H1 (cell line): ENCODE measurements at regions not wholly inside any gene's neighbourhood (a gene's known extent, or its start where the extent isn't known, plus 50 kb on each side); places are given as distances from the start of the nearest gene placed in this dataset.

Source experiments
- CTCF ChIA-PET: fragments of 300-600 bp; sonication (Branson Sonifier 250); formaldehyde crosslinking; loops from one replicate; lab custom pipeline; 2021; ENCODE audit not compliant: partially characterized antibody; lab: Charles Lee
- POLR2A ChIA-PET: fragments of 300-600 bp; sonication (Branson Sonifier 250); formaldehyde crosslinking; loops from one replicate; lab custom pipeline; 2021; ENCODE audit warnings: inconsistent platforms; ENCODE audit not compliant: partially characterized antibody; lab: Charles Lee
- DNase-seq, 2 experiments: peaks; one replicate each; pipeline versions ENCODE4 v3.0.0 to v3.0.0-alpha.2; 2010 to 2022; ENCODE audit warnings: low spot score in 2 of 2, low read depth in 1 of 2, mixed read lengths in 1 of 2
- FAIRE-seq: peaks from 2 replicates; lab custom pipeline; 2011; peaks lifted over from hg19 to GRCh38; lab: Jason Lieb, UNC
- H2AFZ ChIP-seq: 2 replicates; pipeline ENCODE4 v1.8.1; 2012; ENCODE audit warnings: low read length, inconsistent platforms
- H2AK5ac ChIP-seq: 2 replicates; pipeline ENCODE4 v1.6.1; 2013; ENCODE audit warnings: low read depth, low read length
- H2BK120ac ChIP-seq: replicated peaks from 2 replicates; pipeline ENCODE3; 2013; ENCODE audit warnings: low read depth, low read length, inconsistent platforms
- H2BK12ac ChIP-seq: 2 replicates; pipeline ENCODE4 v1.6.1; 2013; ENCODE audit warnings: low read depth, low read length
- H2BK15ac ChIP-seq: 2 replicates; pipeline ENCODE4 v1.6.1; 2013; ENCODE audit warnings: low read length
- H2BK20ac ChIP-seq: 2 replicates; pipeline ENCODE4 v1.6.1; 2013; ENCODE audit warnings: low read length
- H2BK5ac ChIP-seq: 2 replicates; pipeline ENCODE4 v1.6.1; 2013; ENCODE audit warnings: low read depth, low read length
- H3K14ac ChIP-seq: 2 replicates; pipeline ENCODE4 v1.6.1; 2013; ENCODE audit warnings: inconsistent platforms; ENCODE audit not compliant: insufficient read length
- H3K18ac ChIP-seq: 2 replicates; pipeline ENCODE4 v1.6.1; 2013; ENCODE audit warnings: low read length; ENCODE audit errors: extremely low read depth
- H3K23ac ChIP-seq: 2 replicates; pipeline ENCODE4 v1.6.1; 2013; ENCODE audit warnings: inconsistent platforms; ENCODE audit not compliant: insufficient read length
- H3K23me2 ChIP-seq: 2 replicates; pipeline ENCODE4 v1.6.1; 2013; ENCODE audit warnings: low read depth, low read length
- H3K27ac ChIP-seq: 2 replicates; pipeline ENCODE4 v1.6.1; 2011; ENCODE audit warnings: low read depth, low read length, inconsistent platforms
- H3K27me3 ChIP-seq, 4 experiments: replicated peaks in 1 of 4; 1 replicate in 1 of 4; 2 replicates in 3 of 4; pipeline versions ENCODE4 v1.6.1 to v1.8.1; 2011 to 2013; ENCODE audit warnings: low read length in 3 of 4, mild to moderate bottlenecking in 3 of 4, inconsistent platforms in 2 of 4, mixed read lengths in 2 of 4, moderate library complexity in 1 of 4; ENCODE audit not compliant: control insufficient read depth in 3 of 4, insufficient read depth in 3 of 4; ENCODE audit errors: extremely low read depth in 1 of 4
- H3K36me3 ChIP-seq, 4 experiments: 2 replicates each; pipeline versions ENCODE4 v1.6.1 to v1.8.1; 2011 to 2013; ENCODE audit warnings: mild to moderate bottlenecking in 4 of 4, low read length in 3 of 4, moderate library complexity in 2 of 4, control low read depth in 1 of 4, inconsistent platforms in 1 of 4; ENCODE audit not compliant: insufficient read depth in 4 of 4, control insufficient read depth in 2 of 4
- H3K4ac ChIP-seq: replicated peaks from 2 replicates; pipeline ENCODE3; 2013; ENCODE audit warnings: low read length, low read depth, mixed read lengths, inconsistent platforms; ENCODE audit not compliant: insufficient read length
- H3K4me1 ChIP-seq, 4 experiments: replicated peaks in 1 of 4; 1 replicate in 1 of 4; 2 replicates in 3 of 4; pipeline versions ENCODE4 v1.6.1 to v1.8.1; 2011 to 2013; ENCODE audit warnings: low read length in 3 of 4, inconsistent platforms in 2 of 4, mixed read lengths in 1 of 4; ENCODE audit not compliant: insufficient read depth in 4 of 4, control insufficient read depth in 3 of 4
- H3K4me2 ChIP-seq, 2 experiments: 2 replicates each; pipeline versions ENCODE4 v1.6.1 to v1.8.1; 2011 to 2013; ENCODE audit warnings: low read depth in 2 of 2, low read length in 2 of 2, control low read depth in 1 of 2, inconsistent platforms in 1 of 2, mild to moderate bottlenecking in 1 of 2; ENCODE audit not compliant: insufficient read depth in 1 of 2
- H3K4me3 ChIP-seq, 4 experiments: fragments of 200-600, 300-600 bp in 1 of 4; sonication (generic), shearing (Covaris generic), sonication (Bioruptor Twin) in 1 of 4; 2 replicates each; pipeline versions ENCODE4 v1.5.1 to v1.8.1; 2011 to 2016; ENCODE audit warnings: low read length in 4 of 4, low read depth in 3 of 4, control low read depth in 2 of 4, inconsistent platforms in 2 of 4, mild to moderate bottlenecking in 2 of 4, mixed read lengths in 1 of 4, moderate library complexity in 1 of 4; ENCODE audit not compliant: insufficient read depth in 2 of 4; ENCODE audit errors: extremely low read depth in 1 of 4
- H3K56ac ChIP-seq: replicated peaks from 2 replicates; pipeline ENCODE3; 2013; ENCODE audit warnings: low read depth, mild to moderate bottlenecking, mixed read lengths, low read length, inconsistent platforms; ENCODE audit not compliant: insufficient read length
- H3K79me1 ChIP-seq: 2 replicates; pipeline ENCODE4 v1.6.1; 2013; ENCODE audit warnings: low read depth, low read length, control low read depth
- H3K79me2 ChIP-seq, 2 experiments: 2 replicates each; pipeline versions ENCODE4 v1.6.1 to v1.8.1; 2012 to 2013; ENCODE audit warnings: low read length in 2 of 2, mild to moderate bottlenecking in 2 of 2, inconsistent platforms in 1 of 2; ENCODE audit not compliant: insufficient read depth in 2 of 2, control insufficient read depth in 1 of 2
- H3K9ac ChIP-seq, 4 experiments: replicated peaks in 1 of 4; 1 replicate in 1 of 4; 2 replicates in 3 of 4; pipeline versions ENCODE4 v1.6.1 to v1.8.1; 2011 to 2013; ENCODE audit warnings: low read depth in 3 of 4, low read length in 3 of 4, control low read depth in 2 of 4, mild to moderate bottlenecking in 2 of 4, moderate library complexity in 2 of 4, inconsistent platforms in 1 of 4; ENCODE audit errors: extremely low read depth in 1 of 4
- H3K9me3 ChIP-seq, 2 experiments: 2 replicates each; pipeline versions ENCODE4 v1.6.1 to v1.8.1; 2012 to 2013; ENCODE audit warnings: mild to moderate bottlenecking in 2 of 2, moderate library complexity in 2 of 2, control low read depth in 1 of 2, inconsistent platforms in 1 of 2, low read depth in 1 of 2, low read length in 1 of 2, mixed read lengths in 1 of 2; ENCODE audit not compliant: insufficient read depth in 2 of 2
- H4K20me1 ChIP-seq, 2 experiments: replicated peaks in 1 of 2; 2 replicates each; pipeline versions ENCODE3 to v1.8.1; 2011 to 2013; ENCODE audit warnings: inconsistent platforms in 2 of 2, low read length in 2 of 2, mild to moderate bottlenecking in 1 of 2; ENCODE audit not compliant: insufficient read depth in 2 of 2, control insufficient read depth in 1 of 2
- H4K5ac ChIP-seq: 2 replicates; pipeline ENCODE4 v1.6.1; 2013; ENCODE audit warnings: low read length, low read depth, mixed read lengths, inconsistent platforms; ENCODE audit not compliant: insufficient read length
- H4K8ac ChIP-seq: 2 replicates; pipeline ENCODE4 v1.8.0; 2013; ENCODE audit warnings: mild to moderate bottlenecking, moderate library complexity, low read length, inconsistent platforms; ENCODE audit not compliant: insufficient read depth; ENCODE audit errors: extremely low read depth
- H4K91ac ChIP-seq: replicated peaks from 2 replicates; pipeline ENCODE3; 2013; ENCODE audit warnings: low read length, mixed read lengths, inconsistent platforms; ENCODE audit not compliant: insufficient read length
- GTF2F1 ChIP-seq: IDR thresholded peaks from 2 replicates; pipeline ENCODE4 v1.6.1; 2012; ENCODE audit warnings: low read depth, low read length, improper control_type of control experiment, borderline replicate concordance
- KDM5A ChIP-seq: fragments of 200-600 bp; IDR thresholded peaks from 2 replicates; pipeline ENCODE4 v1.7.1; 2012; ENCODE audit warnings: mild to moderate bottlenecking, low read length, inconsistent platforms, mixed read lengths
- SP2 ChIP-seq: IDR thresholded peaks from 2 replicates; pipeline ENCODE4 v1.6.1; 2012; ENCODE audit warnings: mild to moderate bottlenecking, low read length, inconsistent platforms
- WGBS, 2 experiments: shearing (Covaris generic) in 1 of 2; methylation state at CpG; one replicate each; pipeline versions ENCODE4 v1.1.6 to v1.1.7; 2013 to 2015; ENCODE audit warnings: low lambda C conversion rate in 2 of 2, mixed read lengths in 2 of 2, inconsistent platforms in 1 of 2, low coverage in 1 of 2, missing lambda C conversion rate in 1 of 2; ENCODE audit not compliant: insufficient replicate concordance in 2 of 2, insufficient coverage in 1 of 2, insufficient read length in 1 of 2; ENCODE audit errors: extremely low coverage in 1 of 2, missing lambda C conversion rate in 1 of 2; 5-methylcytosine and 5-hydroxymethylcytosine counted together

DNA sequence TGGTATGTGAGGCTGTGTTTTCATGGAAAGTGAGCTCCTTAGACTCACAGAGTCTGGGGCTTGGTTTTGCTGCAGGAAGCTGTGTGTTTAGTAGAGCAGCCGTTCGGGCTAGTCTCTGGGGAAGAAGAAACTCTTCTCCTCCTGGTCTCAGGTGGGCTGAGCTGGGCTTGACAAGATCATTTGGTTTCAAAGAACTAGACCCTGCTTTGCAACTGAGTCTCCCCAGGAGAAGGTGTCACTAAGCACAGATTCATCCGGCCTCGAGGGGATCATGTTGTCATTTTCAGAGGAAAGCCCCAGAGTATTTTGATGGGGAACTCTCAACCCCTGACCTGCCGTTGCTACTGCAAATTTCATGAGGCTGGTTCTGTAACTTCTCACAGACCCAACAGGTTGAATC, 188.5 kb downstream of the FAM43A start:
- Histone ChIP-seq H4K8ac (no peak overlapping the region), H2AFZ (no peak overlapping the region), H2BK15ac (no peak overlapping the region), H4K5ac (no peak overlapping the region), H4K91ac (no peak overlapping the region), H3K27ac (no peak overlapping the region), H3K27me3 (no peaks in the 10 kb centered on the region; a peak in 1 of 7 replicates), H3K56ac (no peak overlapping the region), H4K20me1 (no peaks in the 10 kb centered on the region), H3K79me1 (no peaks in the 10 kb centered on the region), H3K4me2 (no peak overlapping the region), H3K4me3 (no peak overlapping the region), H3K4me1 (peaks cover 0 to 12% (median 7%) of the 10 kb centered on the region in 4 experiments; a peak in 6 of 7 replicates), H3K23me2 (no peaks in the 10 kb centered on the region), H3K18ac (no peak overlapping the region), H2AK5ac (no peak overlapping the region), H2BK5ac (no peak overlapping the region), H3K9ac (no peak overlapping the region), H2BK12ac (no peak overlapping the region), H2BK120ac (no peak overlapping the region), H3K4ac (no peak overlapping the region), H2BK20ac (no peak overlapping the region), H3K23ac (no peak overlapping the region), H3K14ac (no peak overlapping the region), H3K36me3 (no peaks in the 10 kb centered on the region), H3K79me2 (no peaks in the 10 kb centered on the region), H3K9me3 (peaks cover 0 to 2% of the 10 kb centered on the region in 2 experiments; a peak in 2 of 4 replicates)
- FAIRE-seq (no peak), DNase-seq (peak in 1 of 2 experiments; percentile 7)
- POLR2A ChIA-PET, result no interaction called here
- 82% methylated on average over 5 of the region's 5 CpGs; no CpG with 5 or more reads in 1 of the 2 experiments for WGBS, 2 experiments
- CTCF ChIA-PET, result no interaction called here
- no peak for TF ChIP-seq SP2
- no peak for TF ChIP-seq GTF2F1
- no peak for TF ChIP-seq KDM5A
